Stimulated activated naive CD8-positive, alpha-beta T cell treated with anti-CD3 and anti-CD28 coated beads, Interleukin-15, Interleukin-2, amounts not matched to agents 100 ng/mL and 50 ng/mL, for 24 hours (primary cell): ENCODE measurements at regions not wholly inside any gene's neighbourhood (a gene's known extent, or its start where the extent isn't known, plus 50 kb on each side); places are given as distances from the start of the nearest gene placed in this dataset.

Source experiments
- H3K27ac Mint-ChIP-seq: one replicate; pipeline ENCODE4 v1.8.0; 2021; ENCODE audit warnings: mild to moderate bottlenecking, mixed read lengths
- H3K27me3 Mint-ChIP-seq: one replicate; pipeline ENCODE4 v1.8.0; 2021; ENCODE audit warnings: mixed read lengths
- H3K36me3 Mint-ChIP-seq: one replicate; pipeline ENCODE4 v1.8.0; 2021; ENCODE audit warnings: low read depth, mixed read lengths
- H3K4me1 Mint-ChIP-seq: one replicate; pipeline ENCODE4 v1.8.0; 2021; ENCODE audit warnings: low read depth, mixed read lengths
- H3K4me3 Mint-ChIP-seq: one replicate; pipeline ENCODE4 v1.8.0; 2021; ENCODE audit warnings: mild to moderate bottlenecking, mixed read lengths
- H3K9me3 Mint-ChIP-seq: one replicate; pipeline ENCODE4 v1.8.0; 2021; ENCODE audit warnings: mixed read lengths

DNA sequence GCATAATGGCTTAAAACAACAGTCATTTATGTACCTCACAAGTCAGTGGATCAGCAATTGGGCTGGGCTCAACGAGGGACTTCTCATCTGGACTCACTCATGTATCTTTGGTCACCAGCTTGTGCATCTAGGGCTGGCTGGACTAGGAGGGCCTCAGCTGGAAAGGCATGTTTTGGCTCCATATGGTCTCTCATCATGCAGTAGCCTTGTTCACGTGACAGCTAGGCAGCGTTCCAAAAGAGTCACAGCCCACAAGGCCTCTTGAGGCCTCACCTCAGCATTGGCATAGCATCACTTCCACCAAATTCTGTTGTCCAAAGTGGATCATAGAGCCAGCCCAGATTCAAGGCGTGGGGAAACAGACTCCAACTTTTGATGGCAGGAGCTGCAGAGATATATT, 110.1 kb downstream of the MAFB start:
- no peak overlapping the region for H3K27ac Mint-ChIP-seq

GRCh38 chr20:40575851-40576250, 113.2 kb downstream of the MAFB start:
- peaks cover 7% of the 10 kb centered on the region for H3K27me3 Mint-ChIP-seq
- no peaks in the 10 kb centered on the region for H3K36me3 Mint-ChIP-seq
- no peaks in the 10 kb centered on the region for H3K9me3 Mint-ChIP-seq
- no peaks in the 10 kb centered on the region for H3K4me1 Mint-ChIP-seq
- no peak overlapping the region for H3K27ac Mint-ChIP-seq
- no peak overlapping the region for H3K4me3 Mint-ChIP-seq

More for the DNA sequence above, 110.1 kb downstream of the MAFB start:
- Mint-ChIP-seq H3K27me3 (peaks cover 7% of the 10 kb centered on the region), H3K9me3 (no peaks in the 10 kb centered on the region), H3K4me3 (no peak overlapping the region), H3K4me1 (no peaks in the 10 kb centered on the region), H3K36me3 (no peaks in the 10 kb centered on the region)

- H3K9me3 Mint-ChIP-seq, result no peaks in the 10 kb centered on the region
- H3K27ac Mint-ChIP-seq, result no peak overlapping the region
- H3K4me1 Mint-ChIP-seq, result no peaks in the 10 kb centered on the region
- H3K4me3 Mint-ChIP-seq, result no peak overlapping the region
- no peaks in the 10 kb centered on the region for H3K36me3 Mint-ChIP-seq
- peaks cover 2% of the 10 kb centered on the region for H3K27me3 Mint-ChIP-seq
These were observed 116.8 kb downstream of the MAFB start for GRCh38 chr20:40572251-40572650.

DNA sequence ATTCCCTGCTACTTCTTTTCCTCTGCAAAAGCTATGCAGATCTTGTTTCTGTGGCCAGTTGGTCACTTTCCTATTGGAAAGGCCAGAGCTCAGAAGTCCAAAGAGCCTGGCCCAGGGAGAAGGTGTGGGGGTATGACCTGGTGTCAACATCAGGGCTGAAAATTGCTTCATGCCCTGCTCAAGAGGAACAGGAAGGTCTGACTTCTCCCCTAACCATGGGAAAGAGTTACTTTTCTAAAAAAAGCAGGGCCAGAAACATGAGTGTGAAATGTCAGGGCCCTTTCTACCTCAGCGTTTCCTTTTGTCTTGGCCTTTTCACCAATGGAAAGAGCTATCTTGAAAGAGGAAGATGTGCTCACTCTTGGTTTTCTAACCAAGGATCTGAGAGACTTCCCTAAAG, 117.4 kb downstream of the MAFB start:
- Mint-ChIP-seq H3K36me3 (no peaks in the 10 kb centered on the region), H3K9me3 (no peaks in the 10 kb centered on the region), H3K4me1 (no peaks in the 10 kb centered on the region), H3K4me3 (no peak overlapping the region), H3K27me3 (peaks cover 2% of the 10 kb centered on the region), H3K27ac (no peak overlapping the region)

GRCh38 chr20:40568200-40568599, 120.8 kb downstream of the MAFB start:
- Mint-ChIP-seq H3K27ac (no peak overlapping the region), H3K9me3 (no peaks in the 10 kb centered on the region), H3K4me3 (no peak overlapping the region), H3K27me3 (peaks cover 2% of the 10 kb centered on the region), H3K4me1 (no peaks in the 10 kb centered on the region), H3K36me3 (no peaks in the 10 kb centered on the region)

DNA sequence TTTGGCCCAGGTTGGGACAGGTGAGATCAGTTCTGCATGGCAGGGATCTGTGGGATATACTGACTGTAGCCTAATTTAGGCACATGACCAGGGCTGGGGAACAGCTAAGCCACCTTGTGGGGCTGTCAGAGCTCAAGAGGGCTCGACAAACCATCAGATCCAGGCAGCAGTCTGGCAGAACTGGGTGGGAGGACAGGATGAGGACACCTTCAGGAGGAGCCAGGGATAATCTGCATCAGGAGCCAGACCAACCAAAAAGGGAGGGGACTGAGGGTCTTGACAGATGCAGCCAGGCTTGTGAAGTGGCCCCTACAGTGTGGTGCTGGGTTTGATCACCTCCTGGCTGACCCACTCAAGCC, 123.4 kb downstream of the MAFB start:
- H3K4me1 Mint-ChIP-seq, result no peaks in the 10 kb centered on the region
- no peak overlapping the region for H3K27ac Mint-ChIP-seq
- H3K27me3 Mint-ChIP-seq, result peaks cover 13% of the 10 kb centered on the region
- H3K36me3 Mint-ChIP-seq, result no peaks in the 10 kb centered on the region
- no peaks in the 10 kb centered on the region for H3K9me3 Mint-ChIP-seq
- no peak overlapping the region for H3K4me3 Mint-ChIP-seq

GRCh38 chr20:40565001-40565681, 123.9 kb downstream of the MAFB start:
- Mint-ChIP-seq H3K36me3 (no peaks in the 10 kb centered on the region), H3K27me3 (peaks cover 14% of the 10 kb centered on the region), H3K9me3 (no peaks in the 10 kb centered on the region), H3K4me1 (no peaks in the 10 kb centered on the region), H3K4me3 (no peak overlapping the region), H3K27ac (no peak overlapping the region)

DNA sequence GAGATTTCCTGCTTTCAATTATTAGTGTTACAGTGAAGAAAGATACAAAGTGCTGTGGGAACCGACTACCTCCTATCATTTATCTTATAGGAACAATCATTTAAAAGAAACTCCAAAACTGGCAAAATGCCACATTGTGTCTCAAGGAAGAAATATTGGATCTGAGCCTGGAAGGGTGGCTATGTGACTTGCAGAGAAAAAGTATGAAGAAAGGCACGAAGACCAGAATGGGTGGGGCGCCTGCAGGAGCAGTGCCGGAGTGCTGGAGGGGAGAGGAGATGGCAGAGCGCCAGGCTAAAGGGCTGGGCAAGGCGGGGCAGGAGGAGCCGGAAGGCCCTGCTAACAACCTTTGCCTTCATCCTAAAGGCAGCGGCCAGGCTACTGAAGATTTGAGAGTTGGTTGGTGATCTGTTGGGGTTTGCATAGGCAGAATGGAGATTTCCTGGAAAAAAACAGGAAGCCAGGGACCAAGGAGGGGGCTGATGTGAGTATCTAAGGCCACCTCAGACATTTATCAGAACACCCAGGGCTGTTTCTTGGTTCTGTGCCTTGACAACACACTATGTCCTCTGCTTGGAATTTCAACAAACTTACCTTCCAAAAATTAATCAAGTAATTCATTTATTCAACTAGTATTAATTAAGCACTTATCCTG, 125.6 kb downstream of the MAFB start:
- H3K9me3 Mint-ChIP-seq, result no peaks in the 10 kb centered on the region
- no peak overlapping the region for H3K27ac Mint-ChIP-seq
- H3K4me1 Mint-ChIP-seq, result no peaks in the 10 kb centered on the region
- H3K4me3 Mint-ChIP-seq, result no peak overlapping the region
- peaks cover 14% of the 10 kb centered on the region for H3K27me3 Mint-ChIP-seq
- no peaks in the 10 kb centered on the region for H3K36me3 Mint-ChIP-seq

- Mint-ChIP-seq H3K27ac (no peak overlapping the region), H3K27me3 (peaks cover 14% of the 10 kb centered on the region), H3K4me1 (no peaks in the 10 kb centered on the region), H3K36me3 (no peaks in the 10 kb centered on the region), H3K9me3 (no peaks in the 10 kb centered on the region), H3K4me3 (no peak overlapping the region)
These were observed 127.0 kb downstream of the MAFB start for GRCh38 chr20:40562031-40562430.

DNA sequence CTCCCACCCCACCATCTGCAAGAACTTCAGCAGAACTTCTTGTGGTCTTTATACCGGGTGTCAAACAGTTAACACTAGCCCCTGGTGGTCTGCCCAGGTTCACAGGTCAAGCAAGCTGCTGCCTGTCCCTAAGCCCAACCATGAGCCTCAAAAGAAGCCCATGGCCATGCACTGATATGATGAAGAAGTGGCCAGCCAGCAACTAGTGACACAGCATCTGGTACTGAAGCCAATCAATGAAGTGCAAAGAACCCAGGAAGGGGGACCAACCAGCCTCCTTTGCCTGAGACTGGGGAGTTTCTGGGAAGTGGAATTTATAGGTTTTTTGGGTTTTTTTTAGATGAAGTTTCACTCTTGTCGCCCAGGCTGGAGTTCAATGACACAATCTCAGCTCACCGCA, 127.8 kb downstream of the MAFB start:
- no peaks in the 10 kb centered on the region for H3K9me3 Mint-ChIP-seq
- H3K4me1 Mint-ChIP-seq, result no peaks in the 10 kb centered on the region
- no peaks in the 10 kb centered on the region for H3K36me3 Mint-ChIP-seq
- H3K27me3 Mint-ChIP-seq, result peaks cover 14% of the 10 kb centered on the region
- no peak overlapping the region for H3K4me3 Mint-ChIP-seq
- no peak overlapping the region for H3K27ac Mint-ChIP-seq

- Mint-ChIP-seq H3K27me3 (peaks cover 19% of the 10 kb centered on the region), H3K4me3 (no peak overlapping the region), H3K27ac (no peak overlapping the region), H3K9me3 (no peaks in the 10 kb centered on the region), H3K4me1 (no peaks in the 10 kb centered on the region), H3K36me3 (no peaks in the 10 kb centered on the region)
These were observed 130.8 kb downstream of the MAFB start for GRCh38 chr20:40558212-40558611.

GRCh38 chr20:40551125-40551530, 137.9 kb downstream of the MAFB start:
- Mint-ChIP-seq H3K4me1 (no peaks in the 10 kb centered on the region), H3K36me3 (no peaks in the 10 kb centered on the region), H3K9me3 (no peaks in the 10 kb centered on the region), H3K27ac (no peak overlapping the region), H3K27me3 (peaks cover 19% of the 10 kb centered on the region), H3K4me3 (no peak overlapping the region)

- Mint-ChIP-seq H3K27ac (no peak overlapping the region), H3K36me3 (no peaks in the 10 kb centered on the region), H3K4me3 (no peak overlapping the region), H3K27me3 (peaks cover 10% of the 10 kb centered on the region), H3K9me3 (no peaks in the 10 kb centered on the region), H3K4me1 (no peaks in the 10 kb centered on the region)
These were observed 141.4 kb downstream of the MAFB start for GRCh38 chr20:40547483-40548091.

DNA sequence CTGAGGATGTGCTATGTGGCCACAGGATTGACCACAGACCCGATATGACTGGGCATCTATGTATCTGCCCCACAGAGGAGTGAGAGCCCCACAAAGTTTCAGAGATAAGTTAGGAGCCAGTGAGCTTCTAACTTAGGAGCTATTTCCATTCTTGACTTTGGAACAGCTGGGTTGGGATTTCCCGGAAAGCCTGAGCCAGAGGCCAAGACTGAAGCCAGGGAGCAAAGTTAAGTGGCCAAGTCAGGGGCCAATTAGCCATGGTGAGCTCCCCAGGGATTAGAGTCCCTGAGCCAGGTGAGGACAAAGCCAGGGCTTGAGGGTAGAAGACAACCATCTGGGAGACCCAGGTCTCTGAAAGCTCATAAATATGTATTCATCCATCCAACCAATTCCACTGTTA, 143.6 kb downstream of the MAFB start:
- H3K9me3 Mint-ChIP-seq, result no peaks in the 10 kb centered on the region
- H3K4me1 Mint-ChIP-seq, result no peaks in the 10 kb centered on the region
- H3K27me3 Mint-ChIP-seq, result peaks cover 5% of the 10 kb centered on the region
- no peak overlapping the region for H3K4me3 Mint-ChIP-seq
- H3K36me3 Mint-ChIP-seq, result no peaks in the 10 kb centered on the region
- no peak overlapping the region for H3K27ac Mint-ChIP-seq

DNA sequence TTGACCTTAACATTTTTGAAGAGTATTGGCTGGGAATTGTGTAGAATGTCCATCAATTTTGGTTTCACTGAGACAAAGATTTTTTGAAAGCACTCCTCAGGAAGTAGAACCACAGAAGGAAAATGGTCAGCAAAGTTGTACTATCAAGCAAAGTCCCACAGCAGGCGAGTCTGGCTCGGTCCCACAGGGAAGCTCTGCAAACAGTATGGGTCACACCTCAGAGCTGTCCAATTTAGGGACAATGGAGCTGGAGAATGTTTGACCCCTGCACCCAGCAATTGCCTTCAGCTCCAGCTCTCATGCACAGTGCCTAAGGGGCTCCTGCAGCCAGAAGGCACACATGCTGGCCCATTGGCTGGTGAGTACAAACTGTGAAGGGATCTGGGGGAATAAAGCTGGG, 147.0 kb downstream of the MAFB start:
- Mint-ChIP-seq H3K4me3 (no peak overlapping the region), H3K9me3 (no peaks in the 10 kb centered on the region), H3K27ac (no peak overlapping the region), H3K4me1 (no peaks in the 10 kb centered on the region), H3K27me3 (peaks cover 3% of the 10 kb centered on the region), H3K36me3 (no peaks in the 10 kb centered on the region)

DNA sequence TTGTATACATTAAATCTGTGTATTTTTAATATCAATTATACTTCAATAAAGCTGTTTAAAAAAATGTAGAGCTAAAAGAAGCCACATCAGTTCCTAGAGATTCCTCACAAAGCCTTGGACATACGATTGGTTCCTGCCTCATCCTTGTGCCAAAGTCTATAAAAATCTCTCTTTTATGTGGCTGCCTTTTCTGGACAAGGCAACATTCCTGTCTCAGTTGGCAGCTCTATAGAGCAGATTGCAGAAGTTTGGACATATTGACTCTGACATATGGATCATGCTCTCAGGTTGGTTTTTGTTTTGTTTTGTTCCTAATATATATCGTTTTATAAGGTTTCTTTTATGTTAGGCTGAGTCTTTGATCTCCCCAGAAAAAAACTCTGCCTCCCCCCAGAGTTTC, 148.9 kb downstream of the MAFB start:
- Mint-ChIP-seq H3K4me3 (no peak overlapping the region), H3K9me3 (peaks cover 7% of the 10 kb centered on the region), H3K4me1 (no peaks in the 10 kb centered on the region), H3K36me3 (no peaks in the 10 kb centered on the region), H3K27me3 (peaks cover 3% of the 10 kb centered on the region), H3K27ac (no peak overlapping the region)
